Superior temporal gyrus (tissue), 1 donor: ENCODE measurements at regions not wholly inside any gene's neighbourhood (a gene's known extent, or its start where the extent isn't known, plus 50 kb on each side); places are given as distances from the start of the nearest gene placed in this dataset.

ENCODE experiments used
- DNase-seq: peaks from one replicate; pipeline ENCODE4 v3.0.0-alpha.2; 2016; ENCODE audit errors: extremely low spot score

DNA sequence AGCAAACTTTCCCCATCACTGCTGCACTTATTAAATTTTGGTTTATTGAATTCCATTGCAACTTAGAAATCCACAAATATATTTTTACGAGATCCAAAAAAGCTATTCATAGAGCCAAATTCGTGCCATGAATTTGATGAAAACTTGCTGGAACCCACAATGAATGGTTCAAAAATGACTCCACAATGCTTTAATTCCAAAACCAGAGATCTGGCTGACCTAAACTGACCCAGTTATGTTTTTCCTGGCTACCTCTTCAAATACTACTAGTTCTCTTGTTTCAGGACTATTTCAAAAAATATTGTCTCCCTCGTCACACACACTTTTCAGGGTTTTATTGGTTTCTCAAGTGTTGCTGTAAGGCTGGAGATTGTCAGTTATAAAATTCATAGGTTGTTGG is 474.8 kb downstream of the PDGFC start:
- DNase-seq = no peak

DNA sequence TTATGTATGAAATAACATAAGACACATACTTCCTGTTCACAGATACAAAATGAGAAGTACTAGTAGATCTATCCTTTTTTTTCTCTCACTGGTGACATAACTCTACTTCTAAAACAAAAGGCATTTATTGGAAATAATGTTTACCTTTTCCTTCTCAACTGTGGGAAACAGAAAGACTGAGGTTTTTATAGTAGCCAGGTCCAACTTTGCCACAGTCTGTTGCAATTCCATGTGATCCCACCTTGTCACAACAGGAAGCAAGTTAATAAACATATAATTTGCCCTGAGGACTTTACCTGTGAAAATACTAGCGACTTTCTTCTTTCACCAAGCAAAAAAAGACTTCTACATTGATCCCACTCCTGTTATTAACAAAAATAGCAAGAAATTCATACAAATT is 475.8 kb downstream of the PDGFC start:
- no peak for DNase-seq

DNA sequence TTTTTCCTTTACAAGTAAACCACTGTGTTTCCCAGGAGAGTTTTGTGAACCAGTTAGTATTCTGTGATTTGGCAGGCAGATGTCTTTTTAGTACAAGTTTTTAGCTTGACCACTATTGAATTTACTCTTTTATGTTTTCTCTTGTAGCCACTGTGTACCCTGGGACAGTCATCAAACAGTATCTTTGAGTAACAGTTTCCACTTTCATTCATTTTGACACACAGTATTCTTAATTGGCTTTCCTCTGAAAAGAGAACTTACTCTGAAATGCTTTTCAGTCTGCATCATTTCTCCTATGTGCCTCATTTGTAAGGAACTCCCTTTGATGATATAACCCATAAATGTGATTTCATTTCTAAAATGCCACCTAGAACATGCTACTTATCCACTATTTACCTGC is 476.5 kb downstream of the PDGFC start:
- no peak for DNase-seq

DNA sequence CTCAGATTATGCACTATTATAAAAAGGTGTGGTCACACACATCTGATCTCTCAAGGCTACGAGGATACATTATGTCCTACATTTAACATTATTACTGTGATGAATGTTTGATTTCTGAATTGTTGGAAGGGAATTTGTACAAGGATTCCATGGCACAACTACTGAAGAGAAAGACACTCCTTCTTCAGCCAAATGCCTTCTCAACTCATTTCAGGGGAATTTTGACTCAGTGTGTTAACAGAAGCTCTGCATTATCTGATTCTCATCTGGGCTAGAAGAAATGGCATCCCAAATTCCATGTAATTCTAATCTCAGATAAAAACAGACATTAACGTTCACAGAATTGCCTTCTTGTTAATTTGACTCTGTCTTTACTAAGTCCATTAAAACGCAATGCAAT is 477.7 kb downstream of the PDGFC start:
- DNase-seq = no peak

DNA sequence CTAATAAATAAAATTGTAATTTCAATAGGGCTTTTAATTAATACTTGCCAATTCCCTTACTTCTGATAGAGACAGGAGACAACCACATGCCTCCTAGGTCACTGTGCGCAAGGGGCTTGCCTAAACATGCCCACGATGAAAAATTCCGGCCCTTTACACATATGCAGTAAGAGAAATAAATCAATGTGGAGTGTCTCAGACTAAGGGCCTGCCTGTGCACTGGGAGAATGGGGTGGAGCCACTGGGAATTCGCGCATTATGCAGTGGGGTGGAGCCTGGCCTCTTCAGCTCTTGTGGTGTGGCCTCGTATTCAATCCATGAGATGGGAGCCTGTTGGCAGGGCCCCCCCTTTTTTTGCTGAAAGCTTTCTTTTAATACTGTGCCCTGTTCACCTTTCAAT is 484.5 kb downstream of the PDGFC start:
- DNase-seq = no peak

- DNase-seq = no peak
These were observed 489.8 kb downstream of the PDGFC start for GRCh38 chr4:156481845-156482244.

- DNase-seq = no peak
These were observed 494.0 kb downstream of the PDGFC start for GRCh38 chr4:156477636-156478035.

DNA sequence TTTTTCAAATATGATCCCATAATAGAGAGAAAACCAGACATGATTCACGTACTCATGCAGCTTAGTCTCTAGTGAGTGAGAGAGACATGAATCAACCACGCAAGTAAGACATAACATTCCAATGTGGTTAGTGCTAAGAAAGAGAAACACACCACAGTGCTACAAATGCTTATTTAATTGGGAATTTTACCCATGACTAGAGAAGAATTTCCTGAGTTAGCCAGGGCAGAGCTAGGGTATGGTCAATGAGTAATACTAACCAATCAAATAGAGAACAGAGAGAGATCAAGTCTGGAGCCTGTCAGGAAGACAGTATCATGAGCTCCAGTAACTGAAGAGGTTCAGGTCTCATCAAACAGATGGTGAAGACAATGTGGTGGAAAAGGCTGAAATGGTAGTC is 495.2 kb downstream of the PDGFC start:
- no peak for DNase-seq

GRCh38 chr4:156475322-156475721 is 496.3 kb downstream of the PDGFC start:
- peak; percentile 50 for DNase-seq

- DNase-seq = no peak
These were observed 498.4 kb downstream of the PDGFC start for GRCh38 chr4:156473151-156473550.

- DNase-seq = no peak
These were observed 499.0 kb downstream of the PDGFC start for GRCh38 chr4:156472624-156473023.

- no peak for DNase-seq
These were observed 505.9 kb upstream of the CTSO start for GRCh38 chr4:156459584-156459983.

- DNase-seq = no peak
These were observed 503.2 kb upstream of the CTSO start for GRCh38 chr4:156456830-156457229.

DNA sequence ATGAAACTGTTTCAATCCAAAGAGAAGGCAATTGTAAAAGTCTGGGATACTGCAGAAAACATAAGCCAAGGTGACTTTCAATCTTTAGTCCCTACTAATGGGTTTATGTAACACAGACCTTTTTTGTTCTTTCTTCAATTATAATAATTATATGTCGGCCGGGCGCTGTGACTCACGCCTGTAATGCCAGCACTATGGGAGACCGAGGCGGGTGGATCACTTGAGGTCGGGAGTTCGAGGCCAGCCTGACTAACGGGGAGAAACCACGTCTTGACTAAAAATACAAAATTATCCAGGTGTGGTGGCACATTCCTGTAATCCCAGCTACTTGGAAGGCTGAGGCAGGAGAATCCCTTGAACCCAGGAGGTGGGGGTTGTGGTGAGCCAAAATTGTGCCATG is 489.8 kb upstream of the CTSO start:
- DNase-seq = no peak

DNA sequence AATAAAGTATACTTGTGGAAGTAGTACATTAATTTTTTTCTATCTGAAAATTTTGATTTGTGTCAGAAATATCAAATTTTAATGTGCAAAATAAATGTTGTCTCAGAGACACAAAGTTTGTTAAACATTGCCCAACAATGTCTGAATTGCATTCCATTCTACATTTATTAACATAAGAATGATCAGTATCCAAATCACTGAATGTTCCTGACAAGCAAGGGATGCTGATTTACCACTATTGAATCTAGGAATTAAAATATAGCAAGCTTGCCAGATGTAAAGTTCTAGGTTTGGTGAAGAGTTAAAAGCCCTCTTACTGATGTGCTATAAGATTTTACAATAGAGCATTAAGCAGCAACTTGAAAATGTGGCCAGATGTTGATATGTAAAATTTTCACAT is 489.2 kb upstream of the CTSO start:
- no peak for DNase-seq

GRCh38 chr4:156439576-156440200 is 486.0 kb upstream of the CTSO start:
- no peak for DNase-seq

DNA sequence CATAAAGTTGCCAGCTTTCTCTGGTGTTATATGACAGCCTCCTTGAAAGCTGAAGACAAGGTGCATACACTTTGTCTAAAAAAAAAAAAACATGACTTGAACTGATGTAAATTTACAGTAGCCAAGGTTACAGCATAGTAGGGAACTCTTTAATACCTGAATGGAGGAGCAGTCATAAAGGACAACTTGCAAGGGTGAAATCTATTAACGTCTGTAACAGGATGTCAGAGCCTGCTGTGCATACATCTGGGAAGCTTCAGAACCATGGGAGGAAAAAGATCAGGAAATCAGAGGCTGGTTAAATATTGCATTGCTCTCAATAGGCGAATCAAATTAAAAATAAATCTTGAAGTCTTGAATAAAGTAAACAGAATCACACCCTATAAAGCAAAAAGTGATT is 484.0 kb upstream of the CTSO start:
- DNase-seq = no peak

- DNase-seq = no peak
These were observed 468.9 kb upstream of the CTSO start for GRCh38 chr4:156422576-156422975.

DNA sequence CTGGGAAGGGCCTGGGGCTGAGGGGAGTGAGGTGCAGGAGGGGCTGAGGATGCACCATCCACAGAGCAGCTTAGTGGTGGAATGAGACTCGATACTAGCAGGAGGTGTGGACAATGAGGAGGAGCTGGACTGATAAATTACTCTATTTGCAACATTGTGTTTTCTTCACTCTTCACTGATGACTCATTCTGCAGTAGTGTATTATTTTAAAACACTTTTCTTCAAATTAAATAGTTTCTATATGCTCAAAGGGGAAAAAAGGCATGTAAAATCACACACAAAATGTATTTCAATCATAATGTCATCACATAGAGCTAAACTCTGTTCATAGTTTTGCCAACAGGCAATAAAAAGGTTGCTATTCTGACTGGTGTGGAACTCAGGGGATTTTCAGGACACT is 467.0 kb upstream of the CTSO start:
- no peak for DNase-seq

DNA sequence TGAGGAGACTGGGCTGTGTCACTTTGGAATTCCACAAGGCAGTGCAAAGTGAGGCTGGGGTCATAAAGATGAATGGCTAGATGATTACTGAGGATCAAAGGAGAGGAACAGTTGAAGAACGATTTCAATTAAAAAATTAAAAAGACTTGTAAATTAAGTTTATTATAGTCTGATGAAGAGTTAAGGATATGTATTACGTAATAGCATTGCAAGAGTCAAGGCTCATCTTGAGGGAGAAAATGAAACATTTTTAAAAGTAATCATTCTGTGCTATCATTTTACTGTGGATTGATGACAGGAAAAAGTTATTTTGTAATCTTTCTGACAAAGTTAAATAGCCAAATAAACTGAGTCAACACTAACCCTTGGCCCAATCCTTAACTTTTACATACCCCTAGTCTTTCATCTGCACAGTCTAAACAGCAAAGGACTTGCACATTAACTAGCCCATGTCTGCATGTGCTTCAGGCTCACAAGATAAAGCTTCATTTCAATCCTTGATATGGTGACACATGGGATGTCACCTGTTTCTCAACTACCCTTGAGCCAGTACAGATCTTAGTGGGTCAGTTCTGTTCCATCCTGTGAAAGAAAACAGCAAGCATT is 465.5 kb upstream of the CTSO start:
- DNase-seq = no peak

GRCh38 chr4:156414406-156414805 is 460.7 kb upstream of the CTSO start:
- DNase-seq = no peak

GRCh38 chr4:156413239-156414135 is 459.8 kb upstream of the CTSO start:
- no peak for DNase-seq

GRCh38 chr4:156411531-156411930 is 457.9 kb upstream of the CTSO start:
- no peak for DNase-seq
